B cell (primary cell): ENCODE measurements at regions not wholly inside any gene's neighbourhood (a gene's known extent, or its start where the extent isn't known, plus 50 kb on each side); places are given as distances from the start of the nearest gene placed in this dataset.

ENCODE experiments used
- ATAC-seq: fragments of 200-7000 bp; cut with Tn5 transposase; one replicate; pipeline ENCODE4 v1.10.0; 2021; ENCODE audit warnings: low read depth, mild to moderate bottlenecking, moderate number of reproducible peaks, moderate library complexity
- CTCF ChIA-PET: fragments of 350-600 bp; sonication (Branson Sonifier 250); formaldehyde crosslinking; loops from one replicate; lab custom pipeline; 2021; ENCODE audit warnings: antibody characterized with exemption, inconsistent platforms; lab: Charles Lee
- POLR2A ChIA-PET: fragments of 350-600 bp; sonication (Branson Sonifier 250); formaldehyde crosslinking; loops from one replicate; lab custom pipeline; 2021; ENCODE audit warnings: antibody characterized with exemption; lab: Charles Lee
- DNase-seq: peaks from one replicate; pipeline ENCODE4 v3.0.0; 2013
- H2AFZ ChIP-seq: 2 replicates; pipeline ENCODE4 v1.6.1; 2012; ENCODE audit warnings: mild to moderate bottlenecking, low read depth, low read length; ENCODE audit not compliant: insufficient read depth, poor library complexity, severe bottlenecking
- H3K27ac ChIP-seq, 2 donors: 1 replicate in 1 of 2; 2 replicates in 1 of 2; pipeline ENCODE4 v1.5.1; 2012 to 2013; ENCODE audit warnings: low read length in 2 of 2, mild to moderate bottlenecking in 2 of 2, moderate library complexity in 1 of 2
- H3K27me3 ChIP-seq, 4 experiments: fragments of 200-600 bp in 1 of 4; sonication (generic) in 1 of 4; replicated peaks in 1 of 4; 1 replicate in 2 of 4; 2 replicates in 2 of 4; pipeline versions ENCODE4 v1.6.1 to v1.7.0; 2013 to 2016; ENCODE audit warnings: low read length in 3 of 4, mild to moderate bottlenecking in 2 of 4, mixed read lengths in 1 of 4, moderate library complexity in 1 of 4; ENCODE audit not compliant: insufficient read depth in 4 of 4, control insufficient read depth in 3 of 4; ENCODE audit errors: control extremely low read depth in 1 of 4
- H3K36me3 ChIP-seq, 2 experiments: replicated peaks in 1 of 2; 1 replicate in 1 of 2; 2 replicates in 1 of 2; pipeline versions ENCODE4 v1.6.1 to v1.7.1; 2013; ENCODE audit warnings: low read length in 1 of 2; ENCODE audit not compliant: insufficient read depth in 2 of 2, control insufficient read depth in 1 of 2; ENCODE audit errors: control extremely low read depth in 1 of 2, extremely low read depth in 1 of 2
- H3K4me1 ChIP-seq, 2 donors: fragments of 200-600 bp in 1 of 2; sonication (generic) in 1 of 2; 1 replicate in 1 of 2; 2 replicates in 1 of 2; pipeline versions ENCODE4 v1.5.1 to v1.6.1; 2013 to 2017; ENCODE audit warnings: low read length in 2 of 2; ENCODE audit not compliant: control insufficient read depth in 2 of 2, insufficient read depth in 2 of 2
- H3K4me2 ChIP-seq: replicated peaks from 2 replicates; pipeline ENCODE3; 2012; ENCODE audit warnings: mild to moderate bottlenecking, low read depth, low read length; ENCODE audit not compliant: poor library complexity, severe bottlenecking
- H3K4me3 ChIP-seq, 5 experiments: fragments of 200-600 bp in 1 of 5; sonication (generic) in 1 of 5; 1 replicate in 3 of 5; 2 replicates in 2 of 5; pipeline versions ENCODE4 v1.5.1 to v1.7.0; 2011 to 2016; ENCODE audit warnings: low read length in 4 of 5, mild to moderate bottlenecking in 4 of 5, low read depth in 2 of 5, control low read depth in 1 of 5, moderate library complexity in 1 of 5; ENCODE audit not compliant: insufficient read depth in 1 of 5; ENCODE audit errors: control extremely low read depth in 1 of 5, extremely low read depth in 1 of 5
- H3K79me2 ChIP-seq: fragments of 200-600 bp; sonication (generic); one replicate; pipeline ENCODE4 v1.6.0; 2016; ENCODE audit warnings: low read length; ENCODE audit not compliant: control insufficient read depth, insufficient read depth
- H3K9ac ChIP-seq: fragments of 200-600 bp; sonication (generic); 2 replicates; pipeline ENCODE4 v1.6.1; 2017; ENCODE audit warnings: mild to moderate bottlenecking, low read length, moderate library complexity
- H3K9me3 ChIP-seq, 3 donors: one replicate each; pipeline versions ENCODE4 v1.6.1 to v1.7.1; 2013; ENCODE audit warnings: low read length in 2 of 3; ENCODE audit not compliant: control insufficient read depth in 2 of 3, insufficient read depth in 1 of 3; ENCODE audit errors: control extremely low read depth in 1 of 3
- H4K20me1 ChIP-seq: 2 replicates; pipeline ENCODE4 v1.6.0; 2012; ENCODE audit warnings: mild to moderate bottlenecking, low read length; ENCODE audit not compliant: insufficient read depth, control insufficient read depth, poor library complexity, severe bottlenecking
- H3K27ac Mint-ChIP-seq: one replicate; pipeline ENCODE4 v1.8.0; 2021; ENCODE audit warnings: mixed read lengths
- H3K27me3 Mint-ChIP-seq: one replicate; pipeline ENCODE4 v1.8.0; 2021; ENCODE audit warnings: mixed read lengths
- H3K4me1 Mint-ChIP-seq: one replicate; pipeline ENCODE4 v1.8.0; 2021; ENCODE audit warnings: mixed read lengths
- H3K4me3 Mint-ChIP-seq: one replicate; pipeline ENCODE4 v1.8.0; 2021; ENCODE audit warnings: mixed read lengths
- H3K9me3 Mint-ChIP-seq: one replicate; pipeline ENCODE4 v1.8.0; 2022; ENCODE audit warnings: mixed read lengths; ENCODE audit not compliant: insufficient read depth
- CTCF ChIP-seq: fragments of 200-600 bp; IDR thresholded peaks from one replicate; pipeline ENCODE4 v1.8.0; 2022; ENCODE audit warnings: antibody characterized with exemption, mild to moderate bottlenecking
- EZH2 ChIP-seq: IDR thresholded peaks from 2 replicates; pipeline ENCODE4 v1.6.1; 2012; ENCODE audit warnings: borderline replicate concordance, low read depth, mild to moderate bottlenecking, moderate library complexity, low read length; ENCODE audit not compliant: insufficient read depth, poor library complexity, severe bottlenecking
- WGBS: methylation state at CpG from one replicate; pipeline ENCODE4 v1.1.5; 2013; ENCODE audit warnings: missing lambda C conversion rate; ENCODE audit not compliant: insufficient coverage; 5-methylcytosine and 5-hydroxymethylcytosine counted together
- intact Hi-C: fragments of 100-400 bp; cut with micrococcal nuclease; formaldehyde crosslinking; loops from one replicate; pipeline ENCODE4 v1.10.0; 2022

GRCh38 chr3:25169151-25169550 lies 258.9 kb upstream of the RARB start:
- H3K9me3 Mint-ChIP-seq: no peaks in the 10 kb centered on the region
- H3K9me3 ChIP-seq: peaks cover 0 to 5% (median 2%) of the 10 kb centered on the region in 3 donors

DNA sequence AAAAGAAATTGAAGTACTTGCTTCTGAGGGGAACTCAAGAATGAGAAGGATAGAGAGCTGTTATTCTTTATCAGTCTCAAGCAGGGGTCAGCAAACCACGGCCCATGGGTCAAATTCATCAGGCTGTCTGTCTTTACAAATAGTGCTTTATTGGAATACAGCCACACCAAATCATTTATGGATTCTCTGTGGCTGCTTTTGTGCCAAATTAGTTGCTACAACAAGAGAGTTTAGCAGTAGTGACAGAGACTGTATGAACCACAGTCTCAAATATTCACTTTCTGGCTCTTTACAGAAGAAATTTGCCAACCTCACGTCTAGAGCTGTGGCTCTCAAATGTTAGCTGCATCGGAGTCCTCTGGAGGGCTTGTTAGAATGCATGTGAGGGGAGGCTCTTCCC lies 258.0 kb upstream of the RARB start:
- intact Hi-C loops: no loop called here
- Histone ChIP-seq H3K36me3 (no peaks in the 10 kb centered on the region), H3K4me3 (no peak overlapping the region), H3K9ac (no peak overlapping the region), H3K9me3 (peaks cover 0 to 7% (median 2%) of the 10 kb centered on the region in 3 donors), H3K79me2 (no peaks in the 10 kb centered on the region), H3K27me3 (no peaks in the 10 kb centered on the region), H2AFZ (no peak overlapping the region), H3K4me1 (no peaks in the 10 kb centered on the region), H3K27ac (no peak overlapping the region), H3K4me2 (no peak overlapping the region), H4K20me1 (no peaks in the 10 kb centered on the region)
- TF ChIP-seq EZH2 (no peak), CTCF (no peak)
- no peak overlapping the region for H3K4me3 Mint-ChIP-seq
- WGBS: 87% methylated on average over 3 of the region's 3 CpGs
- CTCF ChIA-PET: no interaction called here
- no peaks in the 10 kb centered on the region for H3K9me3 Mint-ChIP-seq
- DNase-seq (no peak), ATAC-seq (no peak)
- POLR2A ChIA-PET: no interaction called here
- no peaks in the 10 kb centered on the region for H3K4me1 Mint-ChIP-seq
- H3K27ac Mint-ChIP-seq: no peak overlapping the region
- no peaks in the 10 kb centered on the region for H3K27me3 Mint-ChIP-seq

More at GRCh38 chr3:25169151-25169550, 258.9 kb upstream of the RARB start:
- H3K27ac ChIP-seq: no peak overlapping the region
- no peaks in the 10 kb centered on the region for H3K27me3 ChIP-seq
- H3K4me2 ChIP-seq: no peak overlapping the region
- no peak for DNase-seq
- Mint-ChIP-seq H3K4me1 (no peaks in the 10 kb centered on the region), H3K27ac (no peak overlapping the region), H3K4me3 (no peak overlapping the region), H3K27me3 (no peaks in the 10 kb centered on the region)
- H3K4me3 ChIP-seq: no peak overlapping the region
- WGBS: 100% methylated on average over 1 of the region's 3 CpGs
- no peaks in the 10 kb centered on the region for H3K4me1 ChIP-seq
- H4K20me1 ChIP-seq: no peaks in the 10 kb centered on the region
- H3K36me3 ChIP-seq: no peaks in the 10 kb centered on the region
- CTCF ChIA-PET: no interaction called here
- no peak overlapping the region for H3K9ac ChIP-seq
- ATAC-seq: no peak
- intact Hi-C loops: no loop called here
- TF ChIP-seq EZH2 (no peak), CTCF (no peak)
- H3K79me2 ChIP-seq: no peaks in the 10 kb centered on the region
- POLR2A ChIA-PET: no interaction called here
- no peak overlapping the region for H2AFZ ChIP-seq
